Adrenal gland (tissue), 9 donors: ENCODE measurements at regions not wholly inside any gene's neighbourhood (a gene's known extent, or its start where the extent isn't known, plus 50 kb on each side); places are given as distances from the start of the nearest gene placed in this dataset.

ENCODE experiments used
- DNase-seq, 7 donors: peaks; one replicate each; pipeline ENCODE4 v3.0.0-alpha.2; 2019 to 2020
- H3K27ac ChIP-seq, 5 donors: fragments of 200-600 bp; sonication (generic) in 4 of 5; 1 replicate in 3 of 5; 2 replicates in 2 of 5; pipeline versions ENCODE4 v1.5.1 to v1.8.0; 2016 to 2020; ENCODE audit warnings: mild to moderate bottlenecking in 1 of 5
- H3K27me3 ChIP-seq: fragments of 200-600 bp; 2 replicates; pipeline ENCODE4 v1.8.0; 2021
- H3K36me3 ChIP-seq, 2 donors: fragments of 200-600 bp; replicated peaks in 1 of 2; 1 replicate in 1 of 2; 2 replicates in 1 of 2; pipeline versions ENCODE4 v1.5.1 to v1.8.0; 2018 to 2022
- H3K4me1 ChIP-seq, 2 donors: fragments of 200-600 bp; replicated peaks in 1 of 2; 1 replicate in 1 of 2; 2 replicates in 1 of 2; pipeline versions ENCODE4 v1.5.1 to v1.8.0; 2018 to 2021
- H3K4me3 ChIP-seq, 4 donors: fragments of 200-600 bp; sonication (generic) in 3 of 4; one replicate each; pipeline ENCODE4 v1.5.1; 2016 to 2018
- H3K9me3 ChIP-seq, 3 donors: fragments of 200-600 bp; sonication (generic) in 1 of 3; replicated peaks in 1 of 3; 1 replicate in 2 of 3; 2 replicates in 1 of 3; pipeline versions ENCODE4 v1.5.1 to v1.8.0; 2016 to 2021
- POLR2A ChIP-seq, 2 donors: fragments of 450-650 bp; IDR thresholded peaks; one replicate each; pipeline ENCODE4 v1.6.1; 2017; ENCODE audit warnings: antibody characterized with exemption in 2 of 2, mild to moderate bottlenecking in 2 of 2, moderate library complexity in 1 of 2
- WGBS, 4 donors: extraction: QIAGEN DNeasy Blood & Tissue Kit in 2 of 4; methylation state at CpG; one replicate each; pipeline versions ENCODE4 v1.1.5 to v1.1.7; 2013 to 2017; 5-methylcytosine and 5-hydroxymethylcytosine counted together
- intact Hi-C, 2 donors: fragments of 100-400 bp; cut with DNase I; formaldehyde crosslinking; loops; one replicate each; pipeline versions ENCODE4 v1.14.1 to v1.15.0; 2022 to 2023
- TF ChIP-seq, protein P1 (sequence below), 6 experiments: fragments of 450-650 bp in 4 of 6; fragments of 200-600 bp in 2 of 6; sonication (generic) in 1 of 6; IDR thresholded peaks; 1 replicate in 5 of 6; 2 replicates in 1 of 6; pipeline versions ENCODE4 v1.5.1 to v1.8.0; 2016 to 2021; ENCODE audit warnings: antibody characterized with exemption in 6 of 6, mild to moderate bottlenecking in 2 of 6, moderate library complexity in 1 of 6
- donor health status: healthy with polysubstance abuse.
- donor health status: Bipolar disorder and iron deficiency.
- donor health status: DM: yes; HTN: yes; CAD: no.
- donor health status: DM: no; HTN: no; CAD: no.
- donor health status: DM: no; HTN: no; CAD: no.

DNA sequence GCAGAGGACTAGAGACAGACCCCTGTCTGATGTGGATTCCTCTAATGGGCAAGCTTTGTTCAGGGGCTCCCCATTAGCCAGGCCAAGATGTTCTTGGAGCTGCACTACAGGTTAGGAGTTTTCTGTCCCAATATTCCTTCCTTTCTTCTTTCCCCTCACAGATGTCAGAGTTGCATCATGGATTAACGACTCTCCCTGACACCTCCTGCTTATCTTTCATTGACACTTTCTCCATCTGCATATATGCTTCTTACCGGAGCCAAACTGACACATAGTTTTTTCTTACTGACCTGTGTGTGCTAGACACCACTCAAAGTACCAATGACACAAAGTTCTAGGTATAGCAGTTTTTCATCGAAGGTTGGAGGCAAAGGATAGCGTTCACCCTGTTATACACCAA, 228.6 kb upstream of the HCCS start:
- no peaks in the 10 kb centered on the region for H3K27me3 ChIP-seq
- WGBS, 4 donors: 76 to 90% (median 88%) methylated on average over 4 of the region's 4 CpGs
- no peak for TF ChIP-seq POLR2A (IDR thresholded peaks at IDR 0.05)
- TF ChIP-seq, protein P1, sequence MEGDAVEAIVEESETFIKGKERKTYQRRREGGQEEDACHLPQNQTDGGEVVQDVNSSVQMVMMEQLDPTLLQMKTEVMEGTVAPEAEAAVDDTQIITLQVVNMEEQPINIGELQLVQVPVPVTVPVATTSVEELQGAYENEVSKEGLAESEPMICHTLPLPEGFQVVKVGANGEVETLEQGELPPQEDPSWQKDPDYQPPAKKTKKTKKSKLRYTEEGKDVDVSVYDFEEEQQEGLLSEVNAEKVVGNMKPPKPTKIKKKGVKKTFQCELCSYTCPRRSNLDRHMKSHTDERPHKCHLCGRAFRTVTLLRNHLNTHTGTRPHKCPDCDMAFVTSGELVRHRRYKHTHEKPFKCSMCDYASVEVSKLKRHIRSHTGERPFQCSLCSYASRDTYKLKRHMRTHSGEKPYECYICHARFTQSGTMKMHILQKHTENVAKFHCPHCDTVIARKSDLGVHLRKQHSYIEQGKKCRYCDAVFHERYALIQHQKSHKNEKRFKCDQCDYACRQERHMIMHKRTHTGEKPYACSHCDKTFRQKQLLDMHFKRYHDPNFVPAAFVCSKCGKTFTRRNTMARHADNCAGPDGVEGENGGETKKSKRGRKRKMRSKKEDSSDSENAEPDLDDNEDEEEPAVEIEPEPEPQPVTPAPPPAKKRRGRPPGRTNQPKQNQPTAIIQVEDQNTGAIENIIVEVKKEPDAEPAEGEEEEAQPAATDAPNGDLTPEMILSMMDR (IDR thresholded peaks at IDR 0.05): no peak
- H3K4me1 ChIP-seq: no peaks in the 10 kb centered on the region
- H3K36me3 ChIP-seq: no peaks in the 10 kb centered on the region
- no peaks in the 10 kb centered on the region for H3K9me3 ChIP-seq
- no peak overlapping the region for H3K4me3 ChIP-seq
- H3K27ac ChIP-seq: no peak overlapping the region
- intact Hi-C loops: no loop called here
- DNase-seq: no peak

GRCh38 chrX:10884246-10884645, 226.9 kb upstream of the HCCS start:
- H3K36me3 ChIP-seq: no peaks in the 10 kb centered on the region
- WGBS, 4 donors: 52 to 64% (median 59%) methylated on average over 2 of the region's 2 CpGs
- H3K4me3 ChIP-seq: no peak overlapping the region
- TF ChIP-seq POLR2A (IDR thresholded peaks at IDR 0.05): no peak
- TF ChIP-seq, protein P1 (IDR thresholded peaks at IDR 0.05): no peak
- H3K4me1 ChIP-seq: no peaks in the 10 kb centered on the region
- H3K27ac ChIP-seq: no peak overlapping the region
- no peak for DNase-seq
- peaks cover 3% of the 10 kb centered on the region for H3K27me3 ChIP-seq
- intact Hi-C loops: no loop called here
- H3K9me3 ChIP-seq: no peaks in the 10 kb centered on the region

GRCh38 chrX:10892621-10893225, 218.4 kb upstream of the HCCS start:
- Histone ChIP-seq H3K4me1 (no peaks in the 10 kb centered on the region), H3K27ac (no peak overlapping the region), H3K9me3 (no peaks in the 10 kb centered on the region), H3K4me3 (no peak overlapping the region), H3K27me3 (peaks cover 3% of the 10 kb centered on the region), H3K36me3 (no peaks in the 10 kb centered on the region)
- DNase-seq: no peak
- TF ChIP-seq, protein P1 (IDR thresholded peaks at IDR 0.05): no peak
- no peak for TF ChIP-seq POLR2A (IDR thresholded peaks at IDR 0.05)
- 48 to 89% (median 67%) methylated on average over 1 of the region's 1 CpG for WGBS, 4 donors
- intact Hi-C loops: no loop called here

- WGBS, 4 donors: 74 to 81% (median 76%) methylated on average over 2 of the region's 2 CpGs
- H3K4me1 ChIP-seq: no peaks in the 10 kb centered on the region
- intact Hi-C loops: no loop called here
- H3K27me3 ChIP-seq: peaks cover under 1% of the 10 kb centered on the region
- no peak overlapping the region for H3K4me3 ChIP-seq
- no peaks in the 10 kb centered on the region for H3K9me3 ChIP-seq
- TF ChIP-seq, protein P1 (IDR thresholded peaks at IDR 0.05): no peak
- no peak for TF ChIP-seq POLR2A (IDR thresholded peaks at IDR 0.05)
- no peak overlapping the region for H3K27ac ChIP-seq
- H3K36me3 ChIP-seq: no peaks in the 10 kb centered on the region
- DNase-seq: no peak
Measured at GRCh38 chrX:10893366-10893765, 217.8 kb upstream of the HCCS start.
